Skeletal muscle cell (primary cell): ENCODE measurements at regions not wholly inside any gene's neighbourhood (a gene's known extent, or its start where the extent isn't known, plus 50 kb on each side); places are given as distances from the start of the nearest gene placed in this dataset.
A peak's percentile ranks its signal among the peaks of the same experiment; 100 is the strongest.
"Not testable (repeated sequence)": the region's sequence is repeated elsewhere in the genome, so short reads cannot be mapped to it uniquely, and the experiment has no call there.

Experiments
- DNase-seq: peaks from one replicate; pipeline ENCODE4 v3.0.0-alpha.2; 2010; ENCODE audit warnings: low read depth
- H3K4me3 ChIP-seq: 2 replicates; pipeline ENCODE4 v1.5.1; 2011; ENCODE audit warnings: low read depth, mild to moderate bottlenecking, control low read depth, low read length, moderate library complexity

DNA sequence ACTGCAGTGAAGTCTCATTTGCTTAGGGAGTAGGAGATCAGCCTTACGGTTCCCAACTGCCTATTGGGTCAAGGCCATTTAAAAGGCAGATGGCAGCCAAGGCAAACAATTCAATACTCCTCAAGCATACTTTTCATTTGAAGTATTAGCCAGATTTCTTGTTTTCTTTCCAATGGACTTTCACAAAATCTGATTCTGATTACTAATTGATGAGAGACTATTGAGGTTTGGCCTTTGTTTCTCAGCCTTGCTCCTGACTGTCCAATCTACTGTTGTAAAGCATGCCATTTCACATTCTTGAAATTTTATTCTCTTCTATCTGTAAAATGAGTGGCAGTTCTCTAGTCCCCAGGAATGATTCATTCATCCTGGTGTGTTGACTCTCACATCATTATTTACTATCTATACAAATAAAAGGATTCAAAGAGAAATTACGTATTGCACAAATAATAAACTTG, 166.2 kb upstream of the TGFBR2 start:
- no peak overlapping the region for H3K4me3 ChIP-seq
- DNase-seq, result no peak

DNA sequence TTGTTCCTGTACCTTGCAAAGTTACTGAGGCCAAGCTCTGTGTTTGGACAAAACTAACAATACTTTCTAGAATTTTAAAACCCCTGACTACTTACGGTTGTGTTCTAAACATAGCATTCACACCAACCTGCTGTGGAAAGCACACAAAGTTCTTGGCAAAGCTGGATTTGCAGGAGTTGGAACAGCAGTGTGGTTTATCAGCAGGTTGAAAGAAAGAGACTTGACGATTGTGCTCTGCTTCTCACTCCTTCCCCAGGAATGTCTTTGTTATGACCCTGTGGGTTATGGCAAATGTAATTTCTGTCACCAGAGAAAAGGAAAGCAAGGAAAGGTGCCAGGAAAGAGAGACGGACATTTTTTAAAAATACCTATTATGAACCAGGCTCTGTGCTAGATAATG, 165.5 kb upstream of the TGFBR2 start:
- peak; percentile 50 for DNase-seq
- no peak overlapping the region for H3K4me3 ChIP-seq

- no peak for DNase-seq
- no peak overlapping the region for H3K4me3 ChIP-seq
Observed at GRCh38 chr3:30443756-30444673, 162.4 kb upstream of the TGFBR2 start.

- DNase-seq, result no peak
- no peak overlapping the region for H3K4me3 ChIP-seq
Observed at GRCh38 chr3:30448450-30449289, 157.7 kb upstream of the TGFBR2 start.

- H3K4me3 ChIP-seq, result no peak overlapping the region
- no peak for DNase-seq
Observed at GRCh38 chr3:30449290-30449632, 157.1 kb upstream of the TGFBR2 start.

GRCh38 chr3:30452446-30452845, 154.0 kb upstream of the TGFBR2 start:
- H3K4me3 ChIP-seq, result no peak overlapping the region

GRCh38 chr3:30453360-30454039, 152.9 kb upstream of the TGFBR2 start:
- H3K4me3 ChIP-seq, result no peak overlapping the region
- DNase-seq, result no peak

More at GRCh38 chr3:30452446-30452845, 154.0 kb upstream of the TGFBR2 start:
- DNase-seq, result no peak

GRCh38 chr3:30454636-30455035, 151.8 kb upstream of the TGFBR2 start:
- DNase-seq, result no peak
- H3K4me3 ChIP-seq, result no peak overlapping the region

- not testable (repeated sequence) for DNase-seq, H3K4me3 ChIP-seq
Observed at GRCh38 chr3:30455112-30455511, 151.3 kb upstream of the TGFBR2 start.

- H3K4me3 ChIP-seq, result no peak overlapping the region
- no peak for DNase-seq
Observed at GRCh38 chr3:30455840-30456239, 150.6 kb upstream of the TGFBR2 start.

DNA sequence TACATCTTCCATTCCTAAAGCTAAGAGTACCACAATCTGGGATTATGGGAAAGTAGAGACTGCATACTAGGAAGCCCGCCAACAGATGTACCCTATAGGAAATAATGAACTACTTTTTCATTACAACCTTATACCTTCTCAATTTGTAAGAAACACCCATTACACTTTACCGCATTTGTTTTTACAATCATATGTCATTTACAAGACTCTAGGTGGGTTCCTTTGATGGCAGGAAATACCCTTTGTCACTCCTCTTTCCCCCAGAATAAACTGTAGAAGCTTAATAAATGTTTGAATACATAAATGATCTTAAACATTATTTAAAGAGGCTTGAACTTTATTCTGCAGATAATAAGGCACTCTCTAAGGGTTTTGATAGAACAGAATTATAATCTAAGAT, 150.1 kb upstream of the TGFBR2 start:
- H3K4me3 ChIP-seq, result no peak overlapping the region
- no peak for DNase-seq

GRCh38 chr3:30457081-30457480, 149.3 kb upstream of the TGFBR2 start:
- no peak overlapping the region for H3K4me3 ChIP-seq
- no peak for DNase-seq

DNA sequence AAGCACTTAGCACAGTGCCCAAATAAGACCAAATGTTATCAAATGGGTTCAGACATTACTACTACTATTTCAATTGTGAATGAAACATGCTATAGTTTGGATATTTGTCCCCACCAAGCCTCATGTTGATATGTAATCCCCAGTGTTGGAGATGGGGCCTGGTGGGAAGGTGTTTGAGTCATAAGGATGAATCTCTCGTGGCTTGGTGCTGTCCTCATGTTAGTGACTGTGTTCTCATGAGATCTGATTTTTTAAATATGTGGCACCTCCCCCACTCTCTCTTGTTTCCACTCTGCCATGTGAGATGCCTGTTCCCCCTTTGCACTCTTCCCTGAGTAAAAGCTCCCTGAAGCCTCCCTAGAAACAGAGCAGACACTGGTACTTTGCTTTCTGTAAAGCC, 148.7 kb upstream of the TGFBR2 start:
- no peak overlapping the region for H3K4me3 ChIP-seq
- no peak for DNase-seq

DNA sequence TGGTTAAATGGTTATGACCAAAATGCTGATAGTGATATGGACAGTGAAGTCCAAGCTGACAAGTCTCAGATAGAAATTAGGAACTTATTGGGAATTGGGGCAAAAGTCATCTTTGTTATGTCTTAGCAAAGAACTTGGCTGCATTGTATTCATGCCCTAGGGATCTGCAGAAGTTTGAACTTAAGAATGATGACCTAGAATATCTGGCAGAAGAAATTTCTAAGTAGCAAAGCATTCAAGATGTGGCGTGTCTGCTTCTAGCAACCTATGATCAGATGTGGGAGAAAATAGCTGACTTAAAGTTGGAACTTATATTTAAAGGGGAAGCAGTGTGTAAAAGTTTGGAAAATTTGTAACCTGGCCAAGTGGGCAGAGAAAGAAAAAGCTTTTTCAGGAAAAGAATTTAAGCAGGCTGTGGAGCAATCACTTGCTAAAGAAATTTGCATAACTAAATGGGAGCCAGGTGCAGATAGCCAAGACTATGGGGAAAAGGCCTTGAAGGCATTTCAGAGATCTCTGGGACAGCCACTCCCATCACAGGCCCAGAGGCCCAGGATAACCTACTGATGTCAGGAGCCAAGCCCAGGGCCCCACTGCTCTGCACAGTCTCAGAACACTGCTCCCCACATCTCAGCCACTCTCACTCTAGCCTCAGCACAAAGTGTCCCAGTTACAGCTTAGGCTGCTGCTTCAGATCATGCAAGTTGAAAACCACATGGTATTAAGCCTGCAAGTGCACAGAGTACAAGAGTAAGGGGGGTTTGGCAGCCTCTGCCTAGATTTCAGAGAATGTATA, 147.8 kb upstream of the TGFBR2 start:
- H3K4me3 ChIP-seq, result no peak overlapping the region
- DNase-seq, result no peak

GRCh38 chr3:30461311-30461710, 145.1 kb upstream of the TGFBR2 start:
- no peak for DNase-seq

GRCh38 chr3:30462721-30463470, 143.5 kb upstream of the TGFBR2 start:
- no peak for DNase-seq
- H3K4me3 ChIP-seq, result no peak overlapping the region

More at GRCh38 chr3:30461311-30461710, 145.1 kb upstream of the TGFBR2 start:
- H3K4me3 ChIP-seq, result no peak overlapping the region

DNA sequence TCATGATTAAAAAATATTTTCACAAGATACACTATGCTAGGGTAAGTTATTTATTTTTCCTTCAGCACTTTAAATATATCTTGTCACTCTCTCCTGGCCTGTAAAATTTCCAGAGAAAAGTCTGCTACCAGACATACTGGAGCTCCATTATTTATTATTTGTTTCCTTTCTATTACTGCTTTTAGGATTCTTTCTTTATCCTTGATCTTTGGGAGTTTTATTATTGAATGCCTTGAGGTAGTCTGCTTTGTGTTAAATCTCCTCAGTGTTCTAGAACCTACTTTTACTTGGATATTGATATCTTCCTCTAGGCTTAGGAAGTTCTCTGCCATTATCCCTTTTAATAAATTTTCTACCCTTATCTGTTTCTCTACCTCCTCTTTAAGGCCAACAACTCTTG, 142.0 kb upstream of the TGFBR2 start:
- H3K4me3 ChIP-seq, result no peak overlapping the region
- no peak for DNase-seq

GRCh38 chr3:30465454-30465853, 140.9 kb upstream of the TGFBR2 start:
- DNase-seq, result no peak
- H3K4me3 ChIP-seq, result no peak overlapping the region
